ENCODE measurements at regions not wholly inside any gene's neighbourhood (a gene's known extent, or its start where the extent isn't known, plus 50 kb on each side); places are given as distances from the start of the nearest gene placed in this dataset.
A peak's percentile ranks its signal among the peaks of the same experiment; 100 is the strongest.

- no peak for ATAC-seq (replicated peaks in 1 of 4)
- no peaks in the 10 kb centered on the region for H3K9me3 Mint-ChIP-seq
- no peak for DNase-seq
- H3K27ac Mint-ChIP-seq, result no peak overlapping the region
- Histone ChIP-seq H3K27me3 (replicated peaks in 1 of 2; ENCODE audit: control insufficient read depth in 2 of 2, extremely low read depth in 1 of 2, insufficient read depth in 2 of 2, low read length in 1 of 2) (no peaks in the 10 kb centered on the region), H3K4me3 (ENCODE audit: control insufficient read depth in 1 of 2, extremely low read depth in 1 of 2, low read length in 1 of 2) (no peak overlapping the region), H3K36me3 (ENCODE audit: control insufficient read depth in 2 of 2, extremely low read depth in 1 of 2, insufficient read depth in 1 of 2, low read length in 1 of 2) (no peaks in the 10 kb centered on the region), H3K9me3 (no peaks in the 10 kb centered on the region), H3K27ac (ENCODE audit: low read length) (no peak overlapping the region), H3K4me1 (ENCODE audit: control insufficient read depth in 1 of 2, extremely low read depth in 1 of 2, insufficient read depth in 2 of 2, low read length in 2 of 2) (no peaks in the 10 kb centered on the region)
- ChIA-PET CTCF (no interaction called here), POLR2A (no interaction called here)
- no CpG with 5 or more reads among the region's 1 CpG for WGBS (ENCODE audit: insufficient coverage)
- H3K36me3 Mint-ChIP-seq, result peaks cover 6% of the 10 kb centered on the region
- H3K27me3 Mint-ChIP-seq, result peaks cover 4 to 8% of the 10 kb centered on the region in 2 donors
- H3K4me3 Mint-ChIP-seq, result no peak overlapping the region
- no peaks in the 10 kb centered on the region for H3K4me1 Mint-ChIP-seq
Observed at GRCh38 chrX:51437521-51437920, 58.9 kb downstream of the NUDT11 start.

GRCh38 chrX:51435101-51435500 is 61.3 kb downstream of the NUDT11 start:
- Histone ChIP-seq H3K4me1 (ENCODE audit: control insufficient read depth in 1 of 2, extremely low read depth in 1 of 2, insufficient read depth in 2 of 2, low read length in 2 of 2) (no peaks in the 10 kb centered on the region), H3K36me3 (ENCODE audit: control insufficient read depth in 2 of 2, extremely low read depth in 1 of 2, insufficient read depth in 1 of 2, low read length in 1 of 2) (no peaks in the 10 kb centered on the region), H3K27ac (ENCODE audit: low read length) (no peak overlapping the region), H3K9me3 (no peaks in the 10 kb centered on the region), H3K27me3 (replicated peaks in 1 of 2; ENCODE audit: control insufficient read depth in 2 of 2, extremely low read depth in 1 of 2, insufficient read depth in 2 of 2, low read length in 1 of 2) (no peaks in the 10 kb centered on the region), H3K4me3 (ENCODE audit: control insufficient read depth in 1 of 2, extremely low read depth in 1 of 2, low read length in 1 of 2) (no peak overlapping the region)
- WGBS (ENCODE audit: insufficient coverage), result no CpG with 5 or more reads among the region's 1 CpG
- no peak for ATAC-seq (replicated peaks in 1 of 4)
- Mint-ChIP-seq H3K4me3 (no peak overlapping the region), H3K27ac (no peak overlapping the region), H3K9me3 (no peaks in the 10 kb centered on the region), H3K27me3 (peaks cover 4 to 8% of the 10 kb centered on the region in 2 donors), H3K36me3 (peaks cover 3% of the 10 kb centered on the region), H3K4me1 (no peaks in the 10 kb centered on the region)
- DNase-seq, result no peak
- ChIA-PET CTCF (no interaction called here), POLR2A (no interaction called here)

DNA sequence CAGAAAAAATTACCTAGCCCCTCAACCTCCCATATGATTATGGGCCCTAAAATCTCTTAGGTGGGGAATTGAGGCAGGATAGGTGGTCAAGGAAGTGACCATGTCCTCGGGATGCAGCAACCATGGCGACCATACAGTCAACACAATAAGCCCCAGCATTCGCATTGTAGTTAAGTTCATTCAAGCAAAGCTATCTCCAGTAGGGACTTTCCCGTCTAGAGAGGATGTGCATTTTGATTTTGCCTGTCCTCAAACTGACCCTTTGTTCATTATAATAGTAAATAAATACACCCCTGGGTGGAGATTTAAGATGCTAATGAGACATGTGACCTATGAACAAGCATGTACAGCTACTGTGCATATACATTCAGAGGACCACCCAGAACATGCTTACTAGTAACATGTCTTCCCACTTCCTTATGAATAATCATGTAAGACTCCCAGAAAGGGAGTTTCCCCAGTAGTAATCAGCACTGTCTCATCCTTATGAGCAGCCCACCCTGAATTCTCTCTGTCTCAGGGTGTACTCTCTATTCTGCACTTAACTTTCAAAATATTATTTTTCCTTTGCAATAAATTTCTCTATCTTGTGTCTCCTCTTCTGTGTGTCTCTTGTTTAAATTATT is 74.3 kb downstream of the NUDT11 start:
- no peak overlapping the region for H3K4me3 Mint-ChIP-seq
- Histone ChIP-seq H3K27ac (ENCODE audit: low read length) (no peak overlapping the region), H3K9me3 (no peaks in the 10 kb centered on the region), H3K27me3 (replicated peaks in 1 of 2; ENCODE audit: control insufficient read depth in 2 of 2, extremely low read depth in 1 of 2, insufficient read depth in 2 of 2, low read length in 1 of 2) (no peaks in the 10 kb centered on the region), H3K36me3 (ENCODE audit: control insufficient read depth in 2 of 2, extremely low read depth in 1 of 2, insufficient read depth in 1 of 2, low read length in 1 of 2) (no peaks in the 10 kb centered on the region), H3K4me1 (ENCODE audit: control insufficient read depth in 1 of 2, extremely low read depth in 1 of 2, insufficient read depth in 2 of 2, low read length in 2 of 2) (no peaks in the 10 kb centered on the region), H3K4me3 (ENCODE audit: control insufficient read depth in 1 of 2, extremely low read depth in 1 of 2, low read length in 1 of 2) (no peak overlapping the region)
- no peaks in the 10 kb centered on the region for H3K36me3 Mint-ChIP-seq
- no peaks in the 10 kb centered on the region for H3K9me3 Mint-ChIP-seq
- DNase-seq, result no peak
- peaks cover 0 to 4% (median 0%) of the 10 kb centered on the region in 3 donors for H3K4me1 Mint-ChIP-seq
- POLR2A ChIA-PET, result no interaction called here
- WGBS (ENCODE audit: insufficient coverage), result no CpG with 5 or more reads among the region's 4 CpGs
- no peak for ATAC-seq (replicated peaks in 1 of 4)
- H3K27ac Mint-ChIP-seq, result no peak overlapping the region
- H3K27me3 Mint-ChIP-seq, result peaks cover 0 to 16% of the 10 kb centered on the region in 2 donors
- CTCF ChIA-PET, result interaction anchor here (0.7 to 3.8 kb wide), 4 partner anchors 12 to 86 kb away, joined by 3 to 38 read pairs (median 14); no protein-coding TSS in a partner anchor

DNA sequence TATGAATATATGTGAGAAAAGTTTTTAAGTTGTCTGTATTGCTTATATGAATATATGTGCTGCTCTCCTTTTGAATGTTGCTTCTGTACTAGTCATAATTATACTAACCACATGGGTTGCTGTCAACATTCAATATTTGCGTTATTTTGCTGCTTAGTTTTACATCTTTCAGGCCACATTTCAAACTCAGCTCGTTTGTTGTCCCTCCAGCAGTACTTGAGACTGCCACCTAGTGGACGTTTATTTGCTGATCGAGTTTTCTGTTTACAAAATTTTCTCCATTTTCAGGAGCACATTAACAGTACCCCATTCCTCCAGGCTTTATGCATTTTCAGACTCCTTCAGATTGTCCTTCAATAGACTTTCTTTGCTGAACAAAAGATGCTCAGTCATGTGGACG is 75.8 kb downstream of the NUDT11 start:
- H3K4me3 ChIP-seq (ENCODE audit: control insufficient read depth in 1 of 2, extremely low read depth in 1 of 2, low read length in 1 of 2), result no peak overlapping the region
- H3K4me1 ChIP-seq (ENCODE audit: control insufficient read depth in 1 of 2, extremely low read depth in 1 of 2, insufficient read depth in 2 of 2, low read length in 2 of 2), result no peaks in the 10 kb centered on the region
- POLR2A ChIA-PET, result no interaction called here
- 60% methylated on average over 1 of the region's 5 CpGs for WGBS (ENCODE audit: insufficient coverage)
- Mint-ChIP-seq H3K36me3 (no peaks in the 10 kb centered on the region), H3K4me1 (peaks cover 0 to 4% (median 0%) of the 10 kb centered on the region in 3 donors), H3K4me3 (no peak overlapping the region), H3K27ac (no peak overlapping the region), H3K27me3 (peaks cover 0 to 16% of the 10 kb centered on the region in 2 donors), H3K9me3 (no peaks in the 10 kb centered on the region)
- CTCF ChIA-PET, result interaction anchor here (0.6 to 3.8 kb wide), 9 partner anchors 24 to 249 kb away, joined by 3 to 38 read pairs (median 3); no protein-coding TSS in a partner anchor
- no peaks in the 10 kb centered on the region for H3K9me3 ChIP-seq
- no peak overlapping the region for H3K27ac ChIP-seq (ENCODE audit: low read length)
- peak in 14 of 35 experiments; percentile 2 to 67 (median 19) for DNase-seq
- no peaks in the 10 kb centered on the region for H3K27me3 ChIP-seq (replicated peaks in 1 of 2; ENCODE audit: control insufficient read depth in 2 of 2, extremely low read depth in 1 of 2, insufficient read depth in 2 of 2, low read length in 1 of 2)
- peak in 1 of 4 experiments; percentile 40 for ATAC-seq (replicated peaks in 1 of 4)
- no peaks in the 10 kb centered on the region for H3K36me3 ChIP-seq (ENCODE audit: control insufficient read depth in 2 of 2, extremely low read depth in 1 of 2, insufficient read depth in 1 of 2, low read length in 1 of 2)

- CTCF ChIA-PET, result no interaction called here
- ATAC-seq (replicated peaks in 1 of 4), result no peak
Observed at GRCh38 chrX:51408462-51408861, 75.8 kb downstream of the NUDT10 start.

DNA sequence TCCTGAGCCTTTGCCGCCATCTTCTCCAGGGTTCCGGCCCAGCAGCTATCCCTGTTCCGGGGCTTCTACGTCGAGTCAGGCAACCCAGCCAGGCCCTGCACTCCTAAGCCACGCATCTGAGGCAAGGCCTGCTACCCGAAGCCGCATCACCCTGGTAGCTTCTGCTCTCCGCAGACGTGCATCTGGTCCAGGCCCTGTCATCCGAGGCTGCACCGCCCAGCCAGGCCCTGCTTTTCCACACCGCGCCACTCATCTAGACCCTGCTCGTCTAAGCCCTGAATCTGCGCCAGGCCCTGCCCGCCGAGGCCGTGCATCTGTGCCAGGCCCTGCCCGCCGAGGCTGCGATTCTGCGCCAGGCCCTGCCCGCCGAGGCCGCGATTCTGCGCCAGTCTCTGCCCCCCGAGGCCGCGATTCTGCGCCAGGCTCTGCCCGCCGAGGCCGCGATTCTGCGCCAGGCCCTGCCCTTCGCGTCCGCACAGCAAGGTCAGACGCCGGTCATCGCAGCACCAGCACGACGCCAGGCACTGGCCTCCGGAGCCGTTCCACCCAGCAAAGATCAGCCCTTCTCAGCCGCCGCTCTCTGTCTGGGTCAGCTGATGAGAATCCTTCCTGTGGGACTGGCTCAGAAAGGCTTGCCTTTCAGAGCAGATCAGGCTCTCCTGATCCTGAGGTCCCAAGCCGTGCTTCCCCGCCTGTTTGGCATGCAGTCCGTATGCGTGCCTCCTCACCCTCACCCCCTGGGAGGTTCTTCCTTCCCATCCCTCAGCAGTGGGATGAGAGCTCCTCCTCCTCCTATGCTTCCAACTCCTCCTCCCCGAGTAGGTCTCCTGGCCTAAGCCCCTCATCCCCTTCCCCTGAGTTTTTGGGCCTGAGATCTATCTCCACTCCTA is 75.1 kb downstream of the NUDT10 start:
- DNase-seq (no peak), ATAC-seq (replicated peaks in 1 of 4) (no peak)
- Histone ChIP-seq H3K27ac (ENCODE audit: low read length) (no peak overlapping the region), H3K4me3 (ENCODE audit: control insufficient read depth in 1 of 2, extremely low read depth in 1 of 2, low read length in 1 of 2) (no peak overlapping the region), H3K36me3 (ENCODE audit: control insufficient read depth in 2 of 2, extremely low read depth in 1 of 2, insufficient read depth in 1 of 2, low read length in 1 of 2) (no peaks in the 10 kb centered on the region), H3K9me3 (no peaks in the 10 kb centered on the region), H3K27me3 (replicated peaks in 1 of 2; ENCODE audit: control insufficient read depth in 2 of 2, extremely low read depth in 1 of 2, insufficient read depth in 2 of 2, low read length in 1 of 2) (no peaks in the 10 kb centered on the region), H3K4me1 (ENCODE audit: control insufficient read depth in 1 of 2, extremely low read depth in 1 of 2, insufficient read depth in 2 of 2, low read length in 2 of 2) (no peaks in the 10 kb centered on the region)
- POLR2A ChIA-PET, result no interaction called here
- H3K4me3 Mint-ChIP-seq, result no peak overlapping the region
- CTCF ChIA-PET, result no interaction called here
- peaks cover 4% of the 10 kb centered on the region for H3K36me3 Mint-ChIP-seq
- H3K27me3 Mint-ChIP-seq, result peaks cover 0 to 9% of the 10 kb centered on the region in 2 donors
- 94% methylated on average over 39 of the region's 54 CpGs for WGBS (ENCODE audit: insufficient coverage)
- no peaks in the 10 kb centered on the region for H3K9me3 Mint-ChIP-seq
- no peak overlapping the region for H3K27ac Mint-ChIP-seq
- H3K4me1 Mint-ChIP-seq, result no peaks in the 10 kb centered on the region

More at GRCh38 chrX:51408462-51408861, 75.8 kb downstream of the NUDT10 start:
- Histone ChIP-seq H3K27me3 (replicated peaks in 1 of 2; ENCODE audit: control insufficient read depth in 2 of 2, extremely low read depth in 1 of 2, insufficient read depth in 2 of 2, low read length in 1 of 2) (no peaks in the 10 kb centered on the region), H3K4me3 (ENCODE audit: control insufficient read depth in 1 of 2, extremely low read depth in 1 of 2, low read length in 1 of 2) (no peak overlapping the region), H3K36me3 (ENCODE audit: control insufficient read depth in 2 of 2, extremely low read depth in 1 of 2, insufficient read depth in 1 of 2, low read length in 1 of 2) (no peaks in the 10 kb centered on the region), H3K9me3 (no peaks in the 10 kb centered on the region), H3K27ac (ENCODE audit: low read length) (no peak overlapping the region), H3K4me1 (ENCODE audit: control insufficient read depth in 1 of 2, extremely low read depth in 1 of 2, insufficient read depth in 2 of 2, low read length in 2 of 2) (no peaks in the 10 kb centered on the region)
- no peaks in the 10 kb centered on the region for H3K4me1 Mint-ChIP-seq
- H3K9me3 Mint-ChIP-seq, result peaks cover 0 to under 1% (median under 1%) of the 10 kb centered on the region in 3 donors
- peaks cover 5% of the 10 kb centered on the region for H3K36me3 Mint-ChIP-seq
- WGBS (ENCODE audit: insufficient coverage), result 100% methylated on average over 2 of the region's 5 CpGs
- DNase-seq, result no peak
- H3K4me3 Mint-ChIP-seq, result no peak overlapping the region
- POLR2A ChIA-PET, result no interaction called here
- peaks cover 0 to 9% of the 10 kb centered on the region in 2 donors for H3K27me3 Mint-ChIP-seq
- no peak overlapping the region for H3K27ac Mint-ChIP-seq

Measured in T-cell (primary cell).